Pancreas (tissue), 10 donors: ENCODE measurements at regions not wholly inside any gene's neighbourhood (a gene's known extent, or its start where the extent isn't known, plus 50 kb on each side); places are given as distances from the start of the nearest gene placed in this dataset.

Source experiments
- ATAC-seq, 4 donors: fragments of 200-7000 bp; cut with Tn5 transposase; one replicate each; pipeline versions ENCODE4 v1.8.0 to v1.9.1; 2020; ENCODE audit warnings: mild to moderate bottlenecking in 4 of 4, moderate library complexity in 4 of 4
- DNase-seq, 6 donors: peaks; one replicate each; pipeline ENCODE4 v3.0.0-alpha.2; 2020
- FAIRE-seq: peaks from 2 replicates; lab custom pipeline; 2012; peaks lifted over from hg19 to GRCh38; lab: Jason Lieb, UNC
- H3K27ac ChIP-seq, 4 donors: fragments of 200-600 bp; sonication (generic); 1 replicate in 3 of 4; 2 replicates in 1 of 4; pipeline versions ENCODE4 v1.5.0 to v1.8.0; 2020
- H3K27me3 ChIP-seq, 4 donors: fragments of 200-600 bp; one replicate each; pipeline ENCODE4 v1.8.0; 2021
- H3K36me3 ChIP-seq, 3 donors: fragments of 200-600 bp; sonication (generic) in 1 of 3; one replicate each; pipeline versions ENCODE4 v1.5.0 to v1.8.0; 2020 to 2021
- H3K4me1 ChIP-seq, 3 donors: fragments of 200-600 bp; one replicate each; pipeline ENCODE4 v1.8.0; 2021
- H3K4me3 ChIP-seq, 4 donors: fragments of 200-600 bp; sonication (generic) in 2 of 4; one replicate each; pipeline versions ENCODE4 v1.5.0 to v1.8.0; 2020 to 2021
- H3K9me3 ChIP-seq, 4 donors: fragments of 200-600 bp; one replicate each; pipeline ENCODE4 v1.8.0; 2021
- CTCF ChIP-seq, 4 donors: fragments of 200-600 bp; sonication (generic) in 3 of 4; IDR thresholded peaks; one replicate each; pipeline versions ENCODE4 v1.5.0 to v1.8.0; 2021; ENCODE audit warnings: antibody characterized with exemption in 4 of 4
- WGBS, 2 donors: extraction: QIAGEN DNeasy Blood & Tissue Kit; methylation state at CpG; one replicate each; pipeline ENCODE4 v1.1.7; 2013; 5-methylcytosine and 5-hydroxymethylcytosine counted together
- intact Hi-C, 3 donors: fragments of 100-400 bp; cut with DNase I; formaldehyde crosslinking; loops; one replicate each; pipeline versions ENCODE4 v1.11.1 to v1.14.2; 2022
- donor health status: healthy with polysubstance abuse.
- donor health status: DM: no; HTN: no; CAD: no; lungs with moderate emphysema.
- donor health status: DM: no; HTN: no; CAD: no.
- donor health status: control.
- donor health status: control.
- donor health status: Bipolar disorder and iron deficiency.
- donor health status: DM: yes; HTN: yes; CAD: no.
- donor health status: DM: no; HTN: no; CAD: no.
- donor health status: DM: no; HTN: no; CAD: no.
- donor health status: DM: yes; HTN: yes; CAD: no.

GRCh38 chr3:94573337-94573736, 510.5 kb downstream of the NSUN3 start:
- no peaks in the 10 kb centered on the region for H3K9me3 ChIP-seq
- intact Hi-C loops, result no loop called here
- WGBS, 2 donors, result 72 to 90% methylated on average over 2 of the region's 2 CpGs
- no peak overlapping the region for H3K4me3 ChIP-seq
- DNase-seq, result no peak
- no peak for TF ChIP-seq CTCF (IDR thresholded peaks at IDR 0.05)
- ATAC-seq, result no peak
- no peaks in the 10 kb centered on the region for H3K36me3 ChIP-seq
- FAIRE-seq, result no peak
- no peaks in the 10 kb centered on the region for H3K27me3 ChIP-seq
- no peaks in the 10 kb centered on the region for H3K4me1 ChIP-seq
- H3K27ac ChIP-seq, result no peak overlapping the region

- FAIRE-seq (no peak), ATAC-seq (no peak), DNase-seq (no peak)
- no peaks in the 10 kb centered on the region for H3K27me3 ChIP-seq
- TF ChIP-seq CTCF (IDR thresholded peaks at IDR 0.05), result no peak
- no peaks in the 10 kb centered on the region for H3K36me3 ChIP-seq
- intact Hi-C loops, result no loop called here
- no peaks in the 10 kb centered on the region for H3K9me3 ChIP-seq
- no peak overlapping the region for H3K4me3 ChIP-seq
- no peak overlapping the region for H3K27ac ChIP-seq
- 52 to 57% methylated on average over 3 of the region's 3 CpGs for WGBS, 2 donors
- H3K4me1 ChIP-seq, result no peaks in the 10 kb centered on the region
Measured at GRCh38 chr3:94587291-94587690, 524.4 kb downstream of the NSUN3 start.

GRCh38 chr3:94593526-94594150, 530.8 kb downstream of the NSUN3 start:
- FAIRE-seq (no peak), ATAC-seq (no peak), DNase-seq (no peak)
- Histone ChIP-seq H3K4me3 (no peak overlapping the region), H3K27ac (no peak overlapping the region), H3K9me3 (no peaks in the 10 kb centered on the region), H3K36me3 (no peaks in the 10 kb centered on the region), H3K4me1 (no peaks in the 10 kb centered on the region), H3K27me3 (no peaks in the 10 kb centered on the region)
- 95 to 98% methylated on average over 1 of the region's 1 CpG for WGBS, 2 donors
- TF ChIP-seq CTCF (IDR thresholded peaks at IDR 0.05), result no peak
- intact Hi-C loops, result no loop called here

GRCh38 chr3:94596141-94596540, 533.3 kb downstream of the NSUN3 start:
- ATAC-seq (no peak), FAIRE-seq (no peak), DNase-seq (no peak)
- Histone ChIP-seq H3K27ac (no peak overlapping the region), H3K9me3 (no peaks in the 10 kb centered on the region), H3K4me1 (no peaks in the 10 kb centered on the region), H3K27me3 (no peaks in the 10 kb centered on the region), H3K4me3 (no peak overlapping the region), H3K36me3 (no peaks in the 10 kb centered on the region)
- 68 to 71% methylated on average over 3 of the region's 3 CpGs for WGBS, 2 donors
- intact Hi-C loops, result no loop called here
- TF ChIP-seq CTCF (IDR thresholded peaks at IDR 0.05), result no peak

GRCh38 chr3:94596887-94597566, 534.2 kb downstream of the NSUN3 start:
- no peak for TF ChIP-seq CTCF (IDR thresholded peaks at IDR 0.05)
- Histone ChIP-seq H3K27ac (no peak overlapping the region), H3K4me1 (no peaks in the 10 kb centered on the region), H3K9me3 (no peaks in the 10 kb centered on the region), H3K4me3 (no peak overlapping the region), H3K27me3 (no peaks in the 10 kb centered on the region), H3K36me3 (no peaks in the 10 kb centered on the region)
- no peak for FAIRE-seq
- DNase-seq, result no peak
- 29 to 35% methylated on average over 4 of the region's 4 CpGs for WGBS, 2 donors
- no peak for ATAC-seq
- intact Hi-C loops, result no loop called here
